Thyroid gland (tissue), 4 donors: ENCODE measurements at regions not wholly inside any gene's neighbourhood (a gene's known extent, or its start where the extent isn't known, plus 50 kb on each side); places are given as distances from the start of the nearest gene placed in this dataset.
"Not testable (repeated sequence)": the region's sequence is repeated elsewhere in the genome, so short reads cannot be mapped to it uniquely, and the experiment has no call there.

Experiments
- DNase-seq, 2 donors: peaks; one replicate each; pipeline ENCODE4 v3.0.0-alpha.2; 2019
- H3K27ac ChIP-seq, 3 donors: fragments of 200-600 bp; sonication (generic); 1 replicate in 2 of 3; 2 replicates in 1 of 3; pipeline ENCODE4 v1.5.1; 2016 to 2019; ENCODE audit warnings: mild to moderate bottlenecking in 1 of 3, moderate library complexity in 1 of 3
- H3K27me3 ChIP-seq: fragments of 200-600 bp; sonication (generic); one replicate; pipeline ENCODE4 v1.5.1; 2019
- H3K36me3 ChIP-seq, 2 donors: fragments of 200-600 bp; sonication (generic); one replicate each; pipeline ENCODE4 v1.5.1; 2016 to 2019
- H3K4me1 ChIP-seq, 2 donors: fragments of 200-600 bp; sonication (generic); one replicate each; pipeline ENCODE4 v1.5.1; 2017 to 2019
- H3K4me3 ChIP-seq, 3 donors: fragments of 200-600 bp; sonication (generic); replicated peaks in 1 of 3; 1 replicate in 2 of 3; 2 replicates in 1 of 3; pipeline ENCODE4 v1.5.1; 2016; ENCODE audit warnings: mild to moderate bottlenecking in 1 of 3
- H3K9me3 ChIP-seq: fragments of 200-600 bp; sonication (generic); one replicate; pipeline ENCODE4 v1.5.1; 2017
- POLR2A ChIP-seq, 2 donors: fragments of 450-650 bp; IDR thresholded peaks; one replicate each; pipeline ENCODE4 v1.6.1; 2017; ENCODE audit warnings: antibody characterized with exemption in 2 of 2, mild to moderate bottlenecking in 2 of 2, moderate library complexity in 1 of 2
- WGBS, 2 donors: methylation state at CpG; one replicate each; pipeline ENCODE4 v1.1.5; 2017; 5-methylcytosine and 5-hydroxymethylcytosine counted together
- intact Hi-C: fragments of 100-400 bp; cut with DNase I; formaldehyde crosslinking; loops from one replicate; pipeline ENCODE4 v1.15.1; 2023
- TF ChIP-seq, protein P1 (sequence below), 6 experiments: fragments of 200-600 bp in 3 of 6; fragments of 450-650 bp in 3 of 6; sonication (generic) in 3 of 6; IDR thresholded peaks; one replicate each; pipeline ENCODE4 v1.5.1; 2016 to 2019; ENCODE audit warnings: antibody characterized with exemption in 6 of 6, mild to moderate bottlenecking in 2 of 6, inconsistent platforms in 1 of 6, moderate library complexity in 1 of 6

DNA sequence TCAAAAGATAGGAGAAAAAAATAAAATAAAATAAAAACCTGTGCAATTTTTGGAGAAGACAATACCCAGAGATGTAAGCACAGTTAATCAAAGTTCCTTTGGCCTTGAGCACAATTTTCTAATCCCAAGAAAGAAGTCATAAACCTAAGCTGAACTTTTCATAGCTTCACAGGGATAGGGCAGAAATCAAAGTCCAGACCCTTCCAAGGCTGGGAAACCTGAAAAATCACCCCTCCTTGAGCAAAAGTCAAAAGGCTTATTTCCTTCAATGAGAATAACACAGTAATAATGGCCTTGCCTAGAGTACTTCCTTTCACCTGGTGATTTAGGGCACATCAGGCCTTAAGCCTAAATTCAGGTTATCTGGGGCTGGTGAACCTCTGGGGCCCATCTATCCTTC lies 415.0 kb upstream of the BTBD3 start:
- Histone ChIP-seq H3K27ac (no peak overlapping the region), H3K9me3 (no peaks in the 10 kb centered on the region), H3K36me3 (no peaks in the 10 kb centered on the region), H3K4me1 (no peaks in the 10 kb centered on the region), H3K27me3 (no peaks in the 10 kb centered on the region), H3K4me3 (no peak overlapping the region)
- intact Hi-C loops: no loop called here
- no peak for DNase-seq
- TF ChIP-seq POLR2A (IDR thresholded peaks at IDR 0.05): no peak
- TF ChIP-seq, protein P1, sequence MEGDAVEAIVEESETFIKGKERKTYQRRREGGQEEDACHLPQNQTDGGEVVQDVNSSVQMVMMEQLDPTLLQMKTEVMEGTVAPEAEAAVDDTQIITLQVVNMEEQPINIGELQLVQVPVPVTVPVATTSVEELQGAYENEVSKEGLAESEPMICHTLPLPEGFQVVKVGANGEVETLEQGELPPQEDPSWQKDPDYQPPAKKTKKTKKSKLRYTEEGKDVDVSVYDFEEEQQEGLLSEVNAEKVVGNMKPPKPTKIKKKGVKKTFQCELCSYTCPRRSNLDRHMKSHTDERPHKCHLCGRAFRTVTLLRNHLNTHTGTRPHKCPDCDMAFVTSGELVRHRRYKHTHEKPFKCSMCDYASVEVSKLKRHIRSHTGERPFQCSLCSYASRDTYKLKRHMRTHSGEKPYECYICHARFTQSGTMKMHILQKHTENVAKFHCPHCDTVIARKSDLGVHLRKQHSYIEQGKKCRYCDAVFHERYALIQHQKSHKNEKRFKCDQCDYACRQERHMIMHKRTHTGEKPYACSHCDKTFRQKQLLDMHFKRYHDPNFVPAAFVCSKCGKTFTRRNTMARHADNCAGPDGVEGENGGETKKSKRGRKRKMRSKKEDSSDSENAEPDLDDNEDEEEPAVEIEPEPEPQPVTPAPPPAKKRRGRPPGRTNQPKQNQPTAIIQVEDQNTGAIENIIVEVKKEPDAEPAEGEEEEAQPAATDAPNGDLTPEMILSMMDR (IDR thresholded peaks at IDR 0.05): no peak

DNA sequence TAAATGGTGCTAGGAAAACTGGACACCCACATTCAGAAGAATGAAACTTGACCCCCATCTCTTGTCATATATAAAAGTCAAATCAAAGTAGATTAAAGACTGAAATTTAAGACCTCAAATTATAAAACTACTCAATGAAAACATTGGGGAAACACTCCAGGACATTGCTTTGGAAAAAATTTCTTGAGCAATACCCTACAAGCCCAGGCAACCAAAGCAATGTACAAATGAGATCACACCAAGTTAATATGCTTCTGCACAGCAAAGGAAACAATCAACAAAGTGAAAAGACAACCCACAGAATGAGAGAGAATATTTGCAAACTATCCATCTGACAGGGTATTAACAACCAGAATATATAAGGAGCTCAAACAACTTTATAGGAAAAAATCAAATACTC lies 407.9 kb upstream of the BTBD3 start:
- H3K9me3 ChIP-seq: no peaks in the 10 kb centered on the region
- no peaks in the 10 kb centered on the region for H3K36me3 ChIP-seq
- no peak for DNase-seq
- no peaks in the 10 kb centered on the region for H3K4me1 ChIP-seq
- H3K27me3 ChIP-seq: no peaks in the 10 kb centered on the region
- no peak overlapping the region for H3K27ac ChIP-seq
- H3K4me3 ChIP-seq: no peak overlapping the region
- intact Hi-C loops: no loop called here
- TF ChIP-seq, protein P1 (IDR thresholded peaks at IDR 0.05): no peak
- TF ChIP-seq POLR2A (IDR thresholded peaks at IDR 0.05): no peak

DNA sequence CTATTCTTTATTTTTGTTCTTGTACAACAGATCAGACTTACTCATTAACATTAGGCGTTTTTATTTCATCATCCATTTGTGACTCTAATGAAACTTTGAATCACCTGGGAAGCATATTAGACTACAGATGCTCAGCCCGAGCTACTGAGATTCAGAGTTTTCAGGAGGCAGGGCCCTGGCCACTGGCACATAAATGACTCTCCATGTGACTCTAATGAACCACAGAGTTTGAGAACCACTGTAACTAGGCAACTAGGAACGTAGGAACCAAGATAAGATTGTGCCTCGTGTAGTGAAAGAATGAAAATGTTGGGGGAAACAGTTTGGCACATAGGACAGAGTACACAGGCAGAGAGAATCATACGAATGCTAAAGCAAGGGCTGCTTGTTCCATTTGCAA lies 405.9 kb upstream of the BTBD3 start:
- no peak for TF ChIP-seq POLR2A (IDR thresholded peaks at IDR 0.05)
- TF ChIP-seq, protein P1 (IDR thresholded peaks at IDR 0.05): no peak
- 81 to 83% methylated on average over 5 of the region's 5 CpGs for WGBS, 2 donors
- H3K36me3 ChIP-seq: no peaks in the 10 kb centered on the region
- no peaks in the 10 kb centered on the region for H3K4me1 ChIP-seq
- no peaks in the 10 kb centered on the region for H3K27me3 ChIP-seq
- intact Hi-C loops: no loop called here
- H3K9me3 ChIP-seq: no peaks in the 10 kb centered on the region
- no peak overlapping the region for H3K27ac ChIP-seq
- no peak overlapping the region for H3K4me3 ChIP-seq
- no peak for DNase-seq

DNA sequence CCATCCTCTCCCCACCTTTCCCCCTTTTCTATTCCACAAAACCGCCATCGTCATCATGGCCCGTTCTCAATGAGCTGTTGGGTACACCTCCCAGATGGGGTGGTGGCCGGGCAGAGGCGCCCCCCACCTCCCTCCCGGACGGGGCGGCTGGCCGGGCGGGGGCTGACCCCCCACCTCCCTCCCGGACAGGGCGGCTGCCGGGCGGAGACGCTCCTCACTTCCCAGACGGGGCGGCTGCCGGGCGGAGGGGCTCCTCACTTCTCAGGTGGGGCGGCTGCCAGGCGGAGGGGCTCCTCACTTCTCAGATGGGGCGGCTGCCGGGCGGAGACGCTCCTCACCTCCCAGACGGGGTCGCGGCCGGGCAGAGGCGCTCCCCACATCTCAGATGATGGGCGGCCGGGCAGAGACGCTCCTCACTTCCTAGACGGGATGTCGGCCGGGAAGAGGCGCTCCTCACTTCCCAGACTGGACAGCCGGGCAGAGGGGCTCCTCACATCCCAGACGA lies 404.4 kb upstream of the BTBD3 start:
- H3K4me1 ChIP-seq, H3K27ac ChIP-seq, H3K27me3 ChIP-seq, H3K9me3 ChIP-seq, intact Hi-C loops, H3K36me3 ChIP-seq, H3K4me3 ChIP-seq, DNase-seq: not testable (repeated sequence)
- 95 to 98% methylated on average over 20 to 34 of the region's 39 CpGs for WGBS, 2 donors

DNA sequence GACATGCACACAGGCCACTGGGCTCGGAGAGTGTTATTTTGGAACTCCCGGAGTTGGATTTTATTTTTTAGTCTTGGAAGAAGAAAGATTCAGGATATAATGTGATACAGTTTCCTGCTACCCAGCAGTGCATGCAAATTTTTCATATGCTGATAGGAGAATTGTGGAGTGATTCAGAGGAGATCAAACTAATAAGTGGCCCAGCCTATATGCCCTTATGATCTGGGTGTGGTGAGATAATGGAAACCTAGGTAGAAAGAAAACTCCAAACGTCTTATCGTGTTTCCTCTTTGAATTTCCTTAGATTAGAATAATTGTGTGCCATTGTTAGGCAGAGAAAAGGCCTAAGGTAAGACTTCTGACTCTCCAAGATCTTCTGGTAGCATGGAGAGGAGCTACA lies 401.2 kb upstream of the BTBD3 start:
- TF ChIP-seq, protein P1 (IDR thresholded peaks at IDR 0.05): no peak
- no peak for TF ChIP-seq POLR2A (IDR thresholded peaks at IDR 0.05)
- Histone ChIP-seq H3K27ac (no peak overlapping the region), H3K36me3 (no peaks in the 10 kb centered on the region), H3K4me1 (no peaks in the 10 kb centered on the region), H3K27me3 (no peaks in the 10 kb centered on the region), H3K9me3 (no peaks in the 10 kb centered on the region), H3K4me3 (no peak overlapping the region)
- 84 to 91% methylated on average over 4 of the region's 4 CpGs for WGBS, 2 donors
- DNase-seq: no peak
- intact Hi-C loops: no loop called here

DNA sequence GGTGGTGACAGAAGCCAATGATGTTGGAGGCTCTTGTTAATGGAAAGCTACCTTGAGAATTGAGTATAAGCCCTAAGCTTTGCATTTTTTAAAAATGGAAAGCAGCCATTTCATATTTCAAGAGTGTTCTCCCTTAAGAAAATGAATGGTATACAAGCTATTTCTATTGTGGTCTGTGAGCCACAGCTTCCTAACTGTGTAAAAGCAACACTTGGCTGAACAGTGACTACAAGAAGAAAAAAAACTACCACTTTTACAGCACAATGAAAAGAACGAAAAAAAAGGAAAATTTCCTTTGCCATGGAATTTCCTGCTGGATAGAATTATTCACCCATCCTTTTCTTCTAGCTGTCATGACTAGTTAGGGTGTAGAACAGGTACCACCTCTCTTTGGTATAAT lies 397.1 kb upstream of the BTBD3 start:
- H3K27ac ChIP-seq: no peak overlapping the region
- H3K27me3 ChIP-seq: no peaks in the 10 kb centered on the region
- no peak overlapping the region for H3K4me3 ChIP-seq
- intact Hi-C loops: no loop called here
- no peak for DNase-seq
- H3K4me1 ChIP-seq: no peaks in the 10 kb centered on the region
- H3K9me3 ChIP-seq: no peaks in the 10 kb centered on the region
- TF ChIP-seq, protein P1 (IDR thresholded peaks at IDR 0.05): no peak
- no peak for TF ChIP-seq POLR2A (IDR thresholded peaks at IDR 0.05)
- WGBS, 2 donors: 2 to 16% methylated on average over 1 of the region's 1 CpG
- no peaks in the 10 kb centered on the region for H3K36me3 ChIP-seq
